Activated CD8-positive, alpha-beta memory T cell treated with anti-CD3 and anti-CD28 coated beads for 24 hours (primary cell): ENCODE measurements at regions not wholly inside any gene's neighbourhood (a gene's known extent, or its start where the extent isn't known, plus 50 kb on each side); places are given as distances from the start of the nearest gene placed in this dataset.
"Not testable (repeated sequence)": the region's sequence is repeated elsewhere in the genome, so short reads cannot be mapped to it uniquely, and the experiment has no call there.

Experiments used
- DNase-seq: peaks from one replicate; pipeline ENCODE4 v3.0.0-alpha.2; 2020

- not testable (repeated sequence) for DNase-seq
Observed at GRCh38 chr20:17891131-17891530, 77.5 kb downstream of the SNX5 start.

GRCh38 chr20:17890330-17890729 lies 78.3 kb downstream of the SNX5 start:
- no peak for DNase-seq

GRCh38 chr20:17889226-17889625 lies 79.4 kb downstream of the SNX5 start:
- no peak for DNase-seq

- no peak for DNase-seq
Observed at GRCh38 chr20:17888044-17888443, 80.5 kb downstream of the SNX5 start.

GRCh38 chr20:17887331-17888030 lies 81.1 kb downstream of the SNX5 start:
- no peak for DNase-seq

GRCh38 chr20:17885544-17885943 lies 83.0 kb downstream of the SNX5 start:
- no peak for DNase-seq

- no peak for DNase-seq
Observed at GRCh38 chr20:17885076-17885475, 83.5 kb downstream of the SNX5 start.

GRCh38 chr20:17884307-17885003 lies 84.1 kb downstream of the SNX5 start:
- DNase-seq = no peak

GRCh38 chr20:17883592-17884306 lies 84.8 kb downstream of the SNX5 start:
- DNase-seq = no peak

GRCh38 chr20:17882834-17883591 lies 85.6 kb downstream of the SNX5 start:
- DNase-seq = no peak

- DNase-seq = no peak
Observed at GRCh38 chr20:17882065-17882833, 86.3 kb downstream of the SNX5 start.

GRCh38 chr20:17881741-17882064 lies 86.9 kb downstream of the SNX5 start:
- DNase-seq = no peak

- no peak for DNase-seq
Observed at GRCh38 chr20:17878912-17879602, 89.5 kb downstream of the SNX5 start.

GRCh38 chr20:17878069-17878911 lies 90.3 kb downstream of the SNX5 start:
- DNase-seq = no peak

- DNase-seq = no peak
Observed at GRCh38 chr20:17875981-17876385, 92.6 kb downstream of the SNX5 start.

- no peak for DNase-seq
Observed at GRCh38 chr20:17875106-17875980, 93.3 kb downstream of the SNX5 start.

GRCh38 chr20:17874271-17875105 lies 94.1 kb downstream of the SNX5 start:
- DNase-seq = no peak

- DNase-seq = no peak
Observed at GRCh38 chr20:17873410-17874270, 95.0 kb downstream of the SNX5 start.
